GM12892 (cell line): ENCODE measurements at regions not wholly inside any gene's neighbourhood (a gene's known extent, or its start where the extent isn't known, plus 50 kb on each side); places are given as distances from the start of the nearest gene placed in this dataset.

Experiments
- POLR2A ChIP-seq: IDR thresholded peaks from 2 replicates; pipeline ENCODE4 v1.6.1; 2011; ENCODE audit warnings: low read depth, low read length, control low read depth
- POLR2AphosphoS5 ChIP-seq: IDR thresholded peaks from 2 replicates; pipeline ENCODE4 v1.6.1; 2011; ENCODE audit warnings: low read depth, low read length, control low read depth

DNA sequence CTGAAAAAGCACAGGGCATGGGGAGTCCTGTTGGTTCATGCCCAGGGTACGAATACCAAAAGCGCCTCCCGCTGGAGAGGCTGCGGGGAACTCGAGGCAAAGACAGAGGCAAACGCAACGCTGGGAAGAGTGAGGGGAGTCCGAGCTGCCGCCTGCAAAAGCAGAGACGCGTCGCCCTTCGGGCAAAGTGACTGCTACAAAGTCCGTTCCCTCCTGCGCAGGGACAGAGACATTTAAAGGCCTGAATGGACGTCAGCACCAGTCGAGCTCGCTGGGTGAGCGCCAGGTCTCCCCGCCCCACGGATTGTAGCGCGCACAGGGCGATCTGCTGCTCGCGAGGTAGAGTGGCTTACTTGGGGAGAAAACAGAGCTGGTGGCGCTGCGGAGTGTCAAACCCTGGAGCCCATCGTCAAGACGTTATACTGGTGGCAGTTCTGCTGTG is 732.8 kb downstream of the ZWINT start:
- TF ChIP-seq POLR2A, result no peak
- TF ChIP-seq POLR2AphosphoS5, result no peak
